ENCODE measurements at regions not wholly inside any gene's neighbourhood (a gene's known extent, or its start where the extent isn't known, plus 50 kb on each side); places are given as distances from the start of the nearest gene placed in this dataset.

DNA sequence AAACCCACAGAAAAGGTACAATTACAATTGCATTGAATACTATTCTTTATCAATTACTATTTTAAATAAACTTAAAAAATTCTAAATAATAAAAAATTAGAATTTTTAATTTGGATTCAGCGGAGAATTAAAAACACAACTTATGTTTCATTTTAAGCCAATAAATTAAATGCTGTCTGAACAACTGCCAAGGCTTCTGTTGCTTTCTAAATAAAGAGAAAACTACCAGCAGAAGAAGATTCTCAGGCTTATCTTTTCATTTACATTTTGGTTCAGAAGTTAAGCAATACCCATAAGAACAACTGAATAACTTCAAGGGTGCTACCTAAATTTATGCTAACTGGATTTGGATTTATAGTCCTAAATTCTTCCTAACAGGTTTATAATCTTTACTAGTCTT is 150.0 kb upstream of the FTMT start:
- TF ChIP-seq, protein P1, sequence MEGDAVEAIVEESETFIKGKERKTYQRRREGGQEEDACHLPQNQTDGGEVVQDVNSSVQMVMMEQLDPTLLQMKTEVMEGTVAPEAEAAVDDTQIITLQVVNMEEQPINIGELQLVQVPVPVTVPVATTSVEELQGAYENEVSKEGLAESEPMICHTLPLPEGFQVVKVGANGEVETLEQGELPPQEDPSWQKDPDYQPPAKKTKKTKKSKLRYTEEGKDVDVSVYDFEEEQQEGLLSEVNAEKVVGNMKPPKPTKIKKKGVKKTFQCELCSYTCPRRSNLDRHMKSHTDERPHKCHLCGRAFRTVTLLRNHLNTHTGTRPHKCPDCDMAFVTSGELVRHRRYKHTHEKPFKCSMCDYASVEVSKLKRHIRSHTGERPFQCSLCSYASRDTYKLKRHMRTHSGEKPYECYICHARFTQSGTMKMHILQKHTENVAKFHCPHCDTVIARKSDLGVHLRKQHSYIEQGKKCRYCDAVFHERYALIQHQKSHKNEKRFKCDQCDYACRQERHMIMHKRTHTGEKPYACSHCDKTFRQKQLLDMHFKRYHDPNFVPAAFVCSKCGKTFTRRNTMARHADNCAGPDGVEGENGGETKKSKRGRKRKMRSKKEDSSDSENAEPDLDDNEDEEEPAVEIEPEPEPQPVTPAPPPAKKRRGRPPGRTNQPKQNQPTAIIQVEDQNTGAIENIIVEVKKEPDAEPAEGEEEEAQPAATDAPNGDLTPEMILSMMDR (IDR thresholded peaks at IDR 0.05; ENCODE audit: borderline replicate concordance, extremely low read depth, low read length, poor library complexity, severe bottlenecking): no peak
- no peak for TF ChIP-seq EZH2 (IDR thresholded peaks at IDR 0.05; ENCODE audit: borderline replicate concordance, low read depth, low read length, severe bottlenecking)
